ENCODE measurements at regions not wholly inside any gene's neighbourhood (a gene's known extent, or its start where the extent isn't known, plus 50 kb on each side); places are given as distances from the start of the nearest gene placed in this dataset.

GRCh38 chr4:158056689-158057245 lies 116.1 kb downstream of the GASK1B start:
- TF ChIP-seq CTCF (IDR thresholded peaks at IDR 0.05) (no peak), POLR2A (IDR thresholded peaks at IDR 0.05) (no peak)

All from esophagus squamous epithelium (tissue), 4 donors.